Left ventricle myocardium inferior (tissue), 1 donor: ENCODE measurements at regions not wholly inside any gene's neighbourhood (a gene's known extent, or its start where the extent isn't known, plus 50 kb on each side); places are given as distances from the start of the nearest gene placed in this dataset.

Source experiments
- DNase-seq: peaks from one replicate; pipeline ENCODE4 v3.0.0-alpha.2; 2020
- H3K27ac ChIP-seq: fragments of 200-600 bp; replicated peaks from 2 replicates; pipeline ENCODE4 v1.8.0; 2021
- H3K27me3 ChIP-seq: fragments of 200-600 bp; 2 replicates; pipeline ENCODE4 v1.8.0; 2021; ENCODE audit warnings: low read depth
- H3K36me3 ChIP-seq: fragments of 200-600 bp; 2 replicates; pipeline ENCODE4 v1.8.0; 2021
- H3K4me1 ChIP-seq: fragments of 200-600 bp; 2 replicates; pipeline ENCODE4 v1.8.0; 2021
- H3K4me3 ChIP-seq: fragments of 200-600 bp; 2 replicates; pipeline ENCODE4 v1.8.0; 2021; ENCODE audit warnings: mild to moderate bottlenecking, moderate library complexity
- H3K9me3 ChIP-seq: fragments of 200-600 bp; replicated peaks from 2 replicates; pipeline ENCODE4 v1.8.0; 2021
- intact Hi-C: fragments of 100-400 bp; cut with micrococcal nuclease; formaldehyde crosslinking; loops from one replicate; pipeline ENCODE4 v1.11.0; 2022
- TF ChIP-seq, protein P1 (sequence below): fragments of 200-600 bp; IDR thresholded peaks from 2 replicates; pipeline ENCODE4 v1.8.0; 2021; ENCODE audit warnings: antibody characterized with exemption, mild to moderate bottlenecking, borderline replicate concordance
- donor health status: DM: no; HTN: yes; CAD: no; lungs with severe emphysema.

DNA sequence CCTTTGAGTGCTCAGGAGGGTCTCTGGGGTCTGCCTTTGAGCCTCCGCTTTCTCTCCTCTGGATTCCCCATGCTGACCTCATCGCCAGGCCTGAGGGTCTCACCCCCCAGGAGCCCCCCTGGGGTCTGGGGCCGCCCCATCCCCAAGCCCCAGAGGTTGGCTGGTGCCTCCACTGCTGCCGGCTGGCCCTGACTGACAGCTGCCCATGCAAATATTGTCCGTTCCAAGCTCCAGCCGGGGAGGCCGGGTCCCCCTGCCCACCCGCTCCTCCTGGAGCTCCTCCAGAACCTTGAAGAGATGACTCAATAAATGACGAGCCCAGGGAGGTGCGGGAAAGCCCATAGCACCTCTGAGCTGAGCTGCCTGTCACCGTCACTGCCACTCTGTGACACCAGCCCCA lies 173.8 kb downstream of the RBFOX3 start:
- no peak for DNase-seq
- Histone ChIP-seq H3K9me3 (peaks cover 3% of the 10 kb centered on the region), H3K36me3 (no peaks in the 10 kb centered on the region), H3K4me1 (no peaks in the 10 kb centered on the region), H3K27ac (no peak overlapping the region), H3K27me3 (peaks cover 98% of the 10 kb centered on the region), H3K4me3 (no peak overlapping the region)
- TF ChIP-seq, protein P1, sequence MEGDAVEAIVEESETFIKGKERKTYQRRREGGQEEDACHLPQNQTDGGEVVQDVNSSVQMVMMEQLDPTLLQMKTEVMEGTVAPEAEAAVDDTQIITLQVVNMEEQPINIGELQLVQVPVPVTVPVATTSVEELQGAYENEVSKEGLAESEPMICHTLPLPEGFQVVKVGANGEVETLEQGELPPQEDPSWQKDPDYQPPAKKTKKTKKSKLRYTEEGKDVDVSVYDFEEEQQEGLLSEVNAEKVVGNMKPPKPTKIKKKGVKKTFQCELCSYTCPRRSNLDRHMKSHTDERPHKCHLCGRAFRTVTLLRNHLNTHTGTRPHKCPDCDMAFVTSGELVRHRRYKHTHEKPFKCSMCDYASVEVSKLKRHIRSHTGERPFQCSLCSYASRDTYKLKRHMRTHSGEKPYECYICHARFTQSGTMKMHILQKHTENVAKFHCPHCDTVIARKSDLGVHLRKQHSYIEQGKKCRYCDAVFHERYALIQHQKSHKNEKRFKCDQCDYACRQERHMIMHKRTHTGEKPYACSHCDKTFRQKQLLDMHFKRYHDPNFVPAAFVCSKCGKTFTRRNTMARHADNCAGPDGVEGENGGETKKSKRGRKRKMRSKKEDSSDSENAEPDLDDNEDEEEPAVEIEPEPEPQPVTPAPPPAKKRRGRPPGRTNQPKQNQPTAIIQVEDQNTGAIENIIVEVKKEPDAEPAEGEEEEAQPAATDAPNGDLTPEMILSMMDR = no peak
- intact Hi-C loops = no loop called here

DNA sequence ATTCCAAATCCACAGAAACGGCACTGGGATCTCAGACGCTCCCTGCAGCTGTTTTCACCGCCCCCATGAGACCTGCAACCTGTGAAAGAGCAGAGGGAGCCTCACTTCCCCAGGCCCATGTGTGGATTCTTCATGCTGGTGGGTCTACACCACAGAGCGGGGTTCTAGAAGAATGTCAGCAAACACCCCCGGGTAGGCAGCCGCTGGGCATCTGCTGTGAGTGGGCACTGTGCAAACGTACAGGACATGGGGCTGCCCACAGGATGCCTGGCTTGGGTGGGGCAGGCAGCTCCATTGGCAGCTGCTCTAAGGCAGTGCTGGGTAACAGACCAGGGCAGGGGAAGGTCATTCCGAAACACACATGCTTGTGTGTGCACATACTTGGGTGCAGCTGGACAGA lies 174.9 kb downstream of the RBFOX3 start:
- Histone ChIP-seq H3K36me3 (no peaks in the 10 kb centered on the region), H3K27me3 (peaks cover 94% of the 10 kb centered on the region), H3K27ac (no peak overlapping the region), H3K9me3 (peaks cover 3% of the 10 kb centered on the region), H3K4me1 (no peaks in the 10 kb centered on the region), H3K4me3 (no peak overlapping the region)
- intact Hi-C loops = no loop called here
- TF ChIP-seq, protein P1 = no peak
- DNase-seq = no peak

DNA sequence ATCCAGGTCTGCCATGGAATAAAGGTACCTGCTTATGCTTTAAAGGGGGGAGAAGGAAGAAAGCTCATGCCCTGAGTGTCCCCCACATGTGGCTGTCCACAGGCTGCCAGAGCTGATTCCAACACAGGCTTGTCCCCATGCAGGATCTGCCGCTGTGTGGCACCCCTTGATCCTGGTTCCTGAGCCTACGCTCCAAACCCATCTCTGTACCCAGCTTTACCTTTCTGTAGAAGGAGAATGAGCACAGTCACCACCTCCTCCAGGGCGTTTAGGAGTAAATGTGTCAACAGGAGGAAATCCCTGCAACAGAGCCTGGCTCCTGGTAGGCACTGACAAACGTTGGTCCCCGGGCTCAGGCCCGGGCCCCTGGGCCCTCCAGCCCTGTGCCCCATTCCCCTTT lies 175.6 kb downstream of the RBFOX3 start:
- no peak overlapping the region for H3K27ac ChIP-seq
- intact Hi-C loops = no loop called here
- peaks cover 3% of the 10 kb centered on the region for H3K9me3 ChIP-seq
- H3K36me3 ChIP-seq = no peaks in the 10 kb centered on the region
- peaks cover 91% of the 10 kb centered on the region for H3K27me3 ChIP-seq
- no peak overlapping the region for H3K4me3 ChIP-seq
- H3K4me1 ChIP-seq = no peaks in the 10 kb centered on the region
- TF ChIP-seq, protein P1 = no peak
- no peak for DNase-seq

DNA sequence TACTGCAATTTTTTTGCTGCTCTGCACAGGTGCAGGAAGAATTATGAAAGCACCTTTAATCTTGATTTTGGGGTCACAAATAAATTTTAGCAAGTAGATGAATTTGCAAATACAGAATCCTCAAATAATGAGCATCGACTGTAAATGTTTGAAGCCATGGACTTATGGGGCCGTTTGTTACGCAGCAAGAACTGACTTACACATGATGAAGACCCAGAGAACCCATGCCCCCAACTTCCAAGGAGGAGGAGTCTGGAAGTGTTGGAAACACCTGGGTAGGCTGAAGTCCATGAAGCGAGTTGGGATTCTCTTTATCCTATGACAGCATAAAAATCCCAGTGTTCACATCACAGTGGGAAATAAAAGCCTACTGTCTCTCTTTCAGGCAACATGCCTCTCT lies 176.6 kb downstream of the RBFOX3 start:
- no peak for DNase-seq
- intact Hi-C loops = no loop called here
- H3K27me3 ChIP-seq = peaks cover 88% of the 10 kb centered on the region
- H3K9me3 ChIP-seq = peaks cover 3% of the 10 kb centered on the region
- no peaks in the 10 kb centered on the region for H3K36me3 ChIP-seq
- TF ChIP-seq, protein P1 = no peak
- no peak overlapping the region for H3K27ac ChIP-seq
- H3K4me1 ChIP-seq = no peaks in the 10 kb centered on the region
- no peak overlapping the region for H3K4me3 ChIP-seq

DNA sequence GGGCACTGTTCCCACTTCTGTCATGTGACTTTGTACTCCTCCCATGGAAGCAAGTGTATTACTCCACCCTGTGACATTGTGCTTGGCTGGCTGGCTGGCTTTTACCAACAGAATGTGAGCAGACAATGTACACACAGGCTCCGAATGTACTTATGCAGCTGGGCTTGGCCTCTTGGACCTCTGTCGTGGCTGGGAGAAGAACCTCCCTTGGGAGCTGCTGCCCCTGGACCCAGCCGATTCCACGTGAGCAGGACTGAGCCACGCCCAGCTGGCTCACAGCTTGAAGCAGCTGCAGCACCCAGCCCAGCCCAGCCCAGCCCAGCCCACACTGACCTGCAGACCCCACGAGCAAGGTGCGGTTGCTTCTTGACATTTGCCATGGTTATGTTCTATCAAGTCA lies 177.5 kb downstream of the RBFOX3 start:
- TF ChIP-seq, protein P1 = no peak
- no peaks in the 10 kb centered on the region for H3K4me1 ChIP-seq
- peaks cover 88% of the 10 kb centered on the region for H3K27me3 ChIP-seq
- H3K4me3 ChIP-seq = no peak overlapping the region
- DNase-seq = no peak
- intact Hi-C loops = no loop called here
- H3K27ac ChIP-seq = no peak overlapping the region
- peaks cover 3% of the 10 kb centered on the region for H3K9me3 ChIP-seq
- no peaks in the 10 kb centered on the region for H3K36me3 ChIP-seq

DNA sequence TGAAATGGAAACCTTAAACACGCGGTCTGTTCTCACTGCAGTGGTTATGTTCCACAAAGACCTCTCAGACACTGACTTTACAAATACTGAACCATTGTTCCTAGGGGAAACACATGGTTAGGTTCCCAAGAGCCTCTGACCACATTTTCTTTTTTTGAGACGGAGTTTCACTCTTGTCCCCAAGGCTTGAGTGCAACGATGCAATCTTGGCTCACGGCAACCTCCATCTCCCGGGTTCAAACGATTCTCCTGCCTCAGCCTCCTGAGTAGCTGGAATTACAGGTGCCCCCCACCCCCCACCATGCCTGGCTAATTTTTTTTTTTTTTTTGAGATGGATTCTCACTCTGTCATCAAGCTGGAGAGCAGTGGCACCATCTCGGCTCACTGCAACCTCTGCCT lies 179.7 kb downstream of the RBFOX3 start:
- no peak overlapping the region for H3K27ac ChIP-seq
- intact Hi-C loops = no loop called here
- no peaks in the 10 kb centered on the region for H3K36me3 ChIP-seq
- H3K27me3 ChIP-seq = peaks cover 88% of the 10 kb centered on the region
- no peaks in the 10 kb centered on the region for H3K4me1 ChIP-seq
- no peak for DNase-seq
- no peak overlapping the region for H3K4me3 ChIP-seq
- peaks cover 3% of the 10 kb centered on the region for H3K9me3 ChIP-seq
- TF ChIP-seq, protein P1 = no peak
